Activated naive CD4-positive, alpha-beta T cell treated with anti-CD3 and anti-CD28 coated beads for 36 hours (primary cell): ENCODE measurements at regions not wholly inside any gene's neighbourhood (a gene's known extent, or its start where the extent isn't known, plus 50 kb on each side); places are given as distances from the start of the nearest gene placed in this dataset.
"Not testable (repeated sequence)": the region's sequence is repeated elsewhere in the genome, so short reads cannot be mapped to it uniquely, and the experiment has no call there.

Source experiments
- CTCF ChIA-PET: fragments of 350-600 bp; sonication (Branson Sonifier 250); formaldehyde crosslinking; loops from one replicate; lab custom pipeline; 2021; ENCODE audit warnings: antibody characterized with exemption; lab: Charles Lee
- DNase-seq: peaks from one replicate; pipeline ENCODE4 v3.0.0-alpha.2; 2020
- H3K27ac Mint-ChIP-seq: one replicate; pipeline ENCODE4 v1.8.0; 2021; ENCODE audit warnings: mild to moderate bottlenecking, mixed read lengths
- H3K27me3 Mint-ChIP-seq: one replicate; pipeline ENCODE4 v1.8.0; 2021; ENCODE audit warnings: low read depth, mixed read lengths
- H3K36me3 Mint-ChIP-seq: one replicate; pipeline ENCODE4 v1.8.0; 2021; ENCODE audit warnings: low read depth, mixed read lengths
- H3K4me1 Mint-ChIP-seq: one replicate; pipeline ENCODE4 v1.8.0; 2021; ENCODE audit warnings: low read depth, mixed read lengths
- H3K4me3 Mint-ChIP-seq: one replicate; pipeline ENCODE4 v1.8.0; 2021; ENCODE audit warnings: mild to moderate bottlenecking, moderate library complexity, mixed read lengths
- H3K9me3 Mint-ChIP-seq: one replicate; pipeline ENCODE4 v1.8.0; 2021; ENCODE audit warnings: mixed read lengths
- intact Hi-C: fragments of 100-400 bp; cut with micrococcal nuclease; formaldehyde crosslinking; loops from one replicate; pipeline ENCODE4 v1.15.1; 2023

DNA sequence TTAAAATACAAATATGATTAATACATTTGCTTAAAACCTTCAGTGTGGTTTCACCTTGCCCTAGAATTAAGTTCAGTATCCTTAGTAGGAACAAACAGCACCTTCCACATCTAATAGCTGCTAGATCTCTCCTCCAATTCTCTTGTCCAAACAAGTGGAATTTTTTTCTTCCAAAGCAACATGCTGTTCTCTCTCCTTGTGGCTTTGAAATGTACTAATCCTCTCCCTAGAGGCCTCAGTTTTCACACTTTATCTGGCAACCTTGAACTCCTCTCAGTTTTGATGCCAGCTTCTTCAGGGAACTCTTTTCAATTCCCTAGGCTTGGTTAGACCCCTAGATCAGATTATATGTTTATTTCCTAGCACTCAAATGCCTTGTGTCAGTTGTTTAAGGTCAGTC, 87.0 kb downstream of the GLUL start:
- DNase-seq, result no peak
- H3K4me3 Mint-ChIP-seq, result no peak overlapping the region
- CTCF ChIA-PET, result interaction anchor here (1.2 kb wide), 1 partner anchor 161 kb away, joined by 3 read pairs; no protein-coding TSS in a partner anchor
- H3K27ac Mint-ChIP-seq, result no peak overlapping the region
- H3K9me3 Mint-ChIP-seq, result no peaks in the 10 kb centered on the region
- intact Hi-C loops, result loop anchor here (5.0 kb wide), 3 partner anchors 277 to 298 kb away; partner anchors contain the start of genes RGS16 and RNASEL
- H3K36me3 Mint-ChIP-seq, result no peaks in the 10 kb centered on the region
- no peaks in the 10 kb centered on the region for H3K27me3 Mint-ChIP-seq
- peaks cover 27% of the 10 kb centered on the region for H3K4me1 Mint-ChIP-seq

GRCh38 chr1:182304218-182304617, 87.4 kb downstream of the GLUL start:
- no peak overlapping the region for H3K4me3 Mint-ChIP-seq
- no peaks in the 10 kb centered on the region for H3K9me3 Mint-ChIP-seq
- intact Hi-C loops, result loop anchor here (5.0 kb wide), 3 partner anchors 277 to 298 kb away; partner anchors contain the start of genes RGS16 and RNASEL
- H3K27ac Mint-ChIP-seq, result no peak overlapping the region
- peaks cover 29% of the 10 kb centered on the region for H3K4me1 Mint-ChIP-seq
- H3K27me3 Mint-ChIP-seq, result no peaks in the 10 kb centered on the region
- no peak for DNase-seq
- H3K36me3 Mint-ChIP-seq, result no peaks in the 10 kb centered on the region
- CTCF ChIA-PET, result interaction anchor here (1.2 kb wide), 1 partner anchor 161 kb away, joined by 3 read pairs; no protein-coding TSS in a partner anchor

GRCh38 chr1:182303778-182304177, 87.8 kb downstream of the GLUL start:
- H3K4me3 Mint-ChIP-seq, result no peak overlapping the region
- H3K27ac Mint-ChIP-seq, result no peak overlapping the region
- no peaks in the 10 kb centered on the region for H3K36me3 Mint-ChIP-seq
- no peak for DNase-seq
- CTCF ChIA-PET, result interaction anchor here (1.2 kb wide), 1 partner anchor 161 kb away, joined by 3 read pairs; no protein-coding TSS in a partner anchor
- no peaks in the 10 kb centered on the region for H3K9me3 Mint-ChIP-seq
- no peaks in the 10 kb centered on the region for H3K27me3 Mint-ChIP-seq
- intact Hi-C loops, result loop anchor here (5.0 kb wide), 3 partner anchors 276 to 299 kb away; partner anchors contain the start of genes RGS16 and RNASEL
- H3K4me1 Mint-ChIP-seq, result peaks cover 29% of the 10 kb centered on the region

DNA sequence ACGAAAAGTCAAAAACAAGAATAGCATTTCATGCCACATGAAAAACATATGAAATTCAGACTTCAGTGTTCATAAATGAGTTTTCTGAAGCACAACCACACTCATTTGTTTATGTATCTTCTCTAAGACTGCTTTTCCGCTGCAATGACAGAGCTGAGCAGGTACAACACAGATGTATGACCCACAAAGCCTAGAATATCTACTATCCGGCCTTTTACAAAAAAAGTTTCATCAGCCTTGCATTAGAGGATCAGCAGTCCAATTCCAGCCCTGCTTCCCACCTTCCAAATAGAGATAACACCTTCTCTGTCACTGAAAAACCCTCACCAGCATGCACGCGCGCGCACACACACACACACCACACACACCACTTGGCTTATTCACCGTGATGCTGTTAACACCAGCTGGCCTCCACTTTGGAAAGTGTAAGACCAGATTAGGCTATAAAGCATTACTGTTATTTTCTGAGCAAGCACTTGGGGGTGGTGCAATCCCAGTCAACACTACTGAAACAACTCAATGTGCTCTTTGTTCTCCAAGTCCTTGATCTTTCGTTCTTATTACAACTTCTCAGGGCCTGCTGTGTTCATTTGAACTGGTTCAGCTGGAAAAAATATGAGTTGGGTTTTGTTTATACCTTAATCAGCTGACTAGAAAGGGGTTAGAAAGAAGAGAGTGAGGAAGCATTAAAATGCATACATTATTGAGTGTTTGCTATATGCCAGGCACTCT, 90.0 kb downstream of the GLUL start:
- no peak overlapping the region for H3K4me3 Mint-ChIP-seq
- CTCF ChIA-PET, result interaction anchor here (0.6 to 3.2 kb wide), 4 partner anchors 35 to 878 kb away, joined by 3 to 22 read pairs (median 4); no protein-coding TSS in a partner anchor
- H3K27ac Mint-ChIP-seq, result peak overlapping the region; percentile 73
- intact Hi-C loops, result loop anchor here (1.0 to 5.0 kb wide), 11 partner anchors 43 to 483 kb away; partner anchors contain the start of genes GLUL, RGS16 and RNASEL
- no peaks in the 10 kb centered on the region for H3K36me3 Mint-ChIP-seq
- H3K9me3 Mint-ChIP-seq, result no peaks in the 10 kb centered on the region
- H3K4me1 Mint-ChIP-seq, result peaks cover 29% of the 10 kb centered on the region
- DNase-seq, result peak; percentile 74
- no peaks in the 10 kb centered on the region for H3K27me3 Mint-ChIP-seq

DNA sequence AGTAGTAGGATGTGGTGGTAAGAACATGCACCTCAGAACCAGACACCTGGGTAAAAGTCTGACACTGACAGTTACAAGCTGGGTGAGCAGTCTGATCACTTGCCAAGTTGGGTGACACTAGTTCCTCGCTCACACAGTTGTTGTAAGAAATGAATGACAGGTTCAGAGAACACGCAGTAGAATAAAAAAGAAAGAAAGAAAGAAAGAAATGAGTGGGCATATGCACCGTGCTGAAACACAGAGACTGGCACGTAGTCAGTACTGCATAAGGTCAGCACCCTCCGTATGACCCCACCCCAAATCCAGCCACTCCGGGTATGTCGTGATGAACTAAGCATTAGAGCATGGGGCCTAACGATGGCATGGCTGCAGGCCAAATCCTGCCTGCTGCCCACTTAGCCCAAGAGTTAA, 90.6 kb downstream of the GLUL start:
- Mint-ChIP-seq H3K27me3 (no peaks in the 10 kb centered on the region), H3K27ac (peak overlapping the region; percentile 51), H3K4me1 (peaks cover 29% of the 10 kb centered on the region), H3K9me3 (no peaks in the 10 kb centered on the region), H3K4me3 (no peak overlapping the region), H3K36me3 (no peaks in the 10 kb centered on the region)
- CTCF ChIA-PET, result interaction anchor here (0.7 to 3.2 kb wide), 3 partner anchors 95 to 1833 kb away, joined by 5 to 22 read pairs (median 6); no protein-coding TSS in a partner anchor
- intact Hi-C loops, result loop anchor here (1.0 to 5.0 kb wide), 11 partner anchors 42 to 483 kb away; partner anchors contain the start of genes GLUL, RGS16 and RNASEL
- DNase-seq, result peak; percentile 70

- CTCF ChIA-PET, result interaction anchor here (0.7 to 3.2 kb wide), 4 partner anchors 87 to 1832 kb away, joined by 3 to 22 read pairs (median 10); no protein-coding TSS in a partner anchor
- intact Hi-C loops, result loop anchor here (2.0 to 5.0 kb wide), 5 partner anchors 41 to 302 kb away; partner anchors contain the start of genes RGS16 and RNASEL
- DNase-seq, result peak; percentile 55
- no peaks in the 10 kb centered on the region for H3K9me3 Mint-ChIP-seq
- H3K27me3 Mint-ChIP-seq, result no peaks in the 10 kb centered on the region
- no peak overlapping the region for H3K27ac Mint-ChIP-seq
- H3K4me1 Mint-ChIP-seq, result peaks cover 29% of the 10 kb centered on the region
- no peaks in the 10 kb centered on the region for H3K36me3 Mint-ChIP-seq
- H3K4me3 Mint-ChIP-seq, result no peak overlapping the region
Measured at GRCh38 chr1:182299728-182300616, 91.6 kb downstream of the GLUL start.

GRCh38 chr1:182299054-182299727, 92.4 kb downstream of the GLUL start:
- H3K27me3 Mint-ChIP-seq, H3K27ac Mint-ChIP-seq, H3K9me3 Mint-ChIP-seq, intact Hi-C loops, H3K4me3 Mint-ChIP-seq, DNase-seq, H3K36me3 Mint-ChIP-seq: not testable (repeated sequence)
- CTCF ChIA-PET, result interaction anchor here (0.5 to 2.2 kb wide), 3 partner anchors 25 to 635 kb away, joined by 3 to 13 read pairs (median 4); no protein-coding TSS in a partner anchor
- peaks cover 29% of the 10 kb centered on the region for H3K4me1 Mint-ChIP-seq

GRCh38 chr1:182297335-182297734, 94.3 kb downstream of the GLUL start:
- CTCF ChIA-PET, result no interaction called here
- Mint-ChIP-seq H3K27ac (no peak overlapping the region), H3K4me3 (no peak overlapping the region), H3K9me3 (no peaks in the 10 kb centered on the region), H3K36me3 (no peaks in the 10 kb centered on the region), H3K4me1 (peaks cover 26% of the 10 kb centered on the region), H3K27me3 (no peaks in the 10 kb centered on the region)
- intact Hi-C loops, result no loop called here
- no peak for DNase-seq

GRCh38 chr1:182295697-182296096, 95.9 kb downstream of the GLUL start:
- H3K4me1 Mint-ChIP-seq, result peaks cover 12% of the 10 kb centered on the region
- intact Hi-C loops, result no loop called here
- CTCF ChIA-PET, result no interaction called here

GRCh38 chr1:182293119-182293589, 98.4 kb downstream of the GLUL start:
- no peaks in the 10 kb centered on the region for H3K27me3 Mint-ChIP-seq
- CTCF ChIA-PET, result interaction anchor here (0.6 kb wide), 1 partner anchor 912 kb away, joined by 3 read pairs; no protein-coding TSS in a partner anchor

More at GRCh38 chr1:182295697-182296096, 95.9 kb downstream of the GLUL start:
- H3K9me3 Mint-ChIP-seq, result no peaks in the 10 kb centered on the region
- no peak overlapping the region for H3K4me3 Mint-ChIP-seq
- no peaks in the 10 kb centered on the region for H3K36me3 Mint-ChIP-seq
- DNase-seq, result no peak
- no peak overlapping the region for H3K27ac Mint-ChIP-seq
- H3K27me3 Mint-ChIP-seq, result no peaks in the 10 kb centered on the region

GRCh38 chr1:182292193-182292741, 99.3 kb downstream of the GLUL start:
- CTCF ChIA-PET, result no interaction called here
- Mint-ChIP-seq H3K9me3 (no peaks in the 10 kb centered on the region), H3K4me1 (no peaks in the 10 kb centered on the region), H3K27me3 (no peaks in the 10 kb centered on the region), H3K36me3 (no peaks in the 10 kb centered on the region), H3K27ac (no peak overlapping the region), H3K4me3 (no peak overlapping the region)
- no peak for DNase-seq
- intact Hi-C loops, result no loop called here

More at GRCh38 chr1:182293119-182293589, 98.4 kb downstream of the GLUL start:
- Mint-ChIP-seq H3K4me3 (no peak overlapping the region), H3K36me3 (no peaks in the 10 kb centered on the region), H3K4me1 (no peaks in the 10 kb centered on the region), H3K9me3 (no peaks in the 10 kb centered on the region), H3K27ac (no peak overlapping the region)
- intact Hi-C loops, result no loop called here
- DNase-seq, result no peak
